GM23248 (cell line): ENCODE measurements at regions not wholly inside any gene's neighbourhood (a gene's known extent, or its start where the extent isn't known, plus 50 kb on each side); places are given as distances from the start of the nearest gene placed in this dataset.

ENCODE experiments used
- DNase-seq: peaks from one replicate; pipeline ENCODE4 v3.0.0-alpha.2; 2015
- H2AFZ ChIP-seq: fragments of 200-600 bp; sonication (generic); 2 replicates; pipeline ENCODE4 v1.6.1; 2016; ENCODE audit warnings: antibody characterized with exemption
- H3F3A ChIP-seq: fragments of 200-600 bp; sonication (generic); 2 replicates; pipeline ENCODE4 v1.6.1; 2016; ENCODE audit warnings: mild to moderate bottlenecking, antibody characterized with exemption, mixed run types; ENCODE audit not compliant: insufficient read depth
- H3K27ac ChIP-seq: fragments of 200-600 bp; sonication (generic); 2 replicates; pipeline ENCODE4 v1.5.1; 2016; ENCODE audit warnings: mild to moderate bottlenecking
- H3K27me3 ChIP-seq: fragments of 200-600 bp; sonication (generic); replicated peaks from 2 replicates; pipeline ENCODE4 v1.6.1; 2016; ENCODE audit warnings: mild to moderate bottlenecking; ENCODE audit not compliant: insufficient read depth
- H3K36me3 ChIP-seq: fragments of 200-600 bp; sonication (generic); 2 replicates; pipeline ENCODE4 v1.6.1; 2016; ENCODE audit warnings: low read depth, mild to moderate bottlenecking
- H3K4me1 ChIP-seq: fragments of 200-600 bp; sonication (generic); 2 replicates; pipeline ENCODE4 v1.6.1; 2016; ENCODE audit warnings: mild to moderate bottlenecking; ENCODE audit not compliant: insufficient read depth
- H3K4me2 ChIP-seq: fragments of 200-600 bp; sonication (generic); one replicate; pipeline ENCODE4 v1.6.1; 2016; ENCODE audit warnings: mild to moderate bottlenecking; ENCODE audit not compliant: unreplicated experiment
- H3K4me3 ChIP-seq: fragments of 200-600 bp; sonication (generic); 2 replicates; pipeline ENCODE4 v1.5.1; 2016; ENCODE audit warnings: mild to moderate bottlenecking
- H3K79me2 ChIP-seq: fragments of 200-600 bp; sonication (generic); 2 replicates; pipeline ENCODE4 v1.6.1; 2016; ENCODE audit warnings: mild to moderate bottlenecking; ENCODE audit not compliant: insufficient read depth
- H3K9ac ChIP-seq: fragments of 200-600 bp; sonication (generic); 2 replicates; pipeline ENCODE4 v1.6.1; 2016; ENCODE audit warnings: mild to moderate bottlenecking
- H3K9me2 ChIP-seq: fragments of 200-600 bp; sonication (generic); 2 replicates; pipeline ENCODE4 v1.6.1; 2016; ENCODE audit warnings: mixed run types, mild to moderate bottlenecking, moderate library complexity; ENCODE audit not compliant: insufficient read depth
- H3K9me3 ChIP-seq: fragments of 200-600 bp; sonication (generic); one replicate; pipeline ENCODE4 v1.6.1; 2017; ENCODE audit warnings: low read depth
- H4K20me1 ChIP-seq: fragments of 200-600 bp; sonication (generic); 2 replicates; pipeline ENCODE4 v1.6.0; 2016; ENCODE audit not compliant: insufficient read depth
- EZH2 ChIP-seq: fragments of 200-600 bp; sonication (generic); IDR thresholded peaks from 2 replicates; pipeline ENCODE4 v1.6.1; 2018; ENCODE audit warnings: antibody characterized with exemption, mild to moderate bottlenecking; ENCODE audit not compliant: insufficient read depth, poor library complexity, severe bottlenecking
- EZH2phosphoT487 ChIP-seq: fragments of 200-600 bp; sonication (generic); IDR thresholded peaks from 2 replicates; pipeline ENCODE4 v1.6.1; 2018; ENCODE audit warnings: antibody characterized with exemption, moderate library complexity, mild to moderate bottlenecking, low read depth; ENCODE audit not compliant: insufficient read depth
- WGBS, 2 experiments: methylation state at CpG; one replicate each; pipeline ENCODE4 v1.1.6; 2015 to 2017; ENCODE audit warnings: low lambda C conversion rate in 2 of 2, low coverage in 1 of 2; ENCODE audit errors: missing lambda C conversion rate in 2 of 2; 5-methylcytosine and 5-hydroxymethylcytosine counted together
- in situ Hi-C: fragments of 300-500 bp; cut with MboI; formaldehyde crosslinking; loops from 2 replicates; pipeline ENCODE4 v1.15.0; 2020

DNA sequence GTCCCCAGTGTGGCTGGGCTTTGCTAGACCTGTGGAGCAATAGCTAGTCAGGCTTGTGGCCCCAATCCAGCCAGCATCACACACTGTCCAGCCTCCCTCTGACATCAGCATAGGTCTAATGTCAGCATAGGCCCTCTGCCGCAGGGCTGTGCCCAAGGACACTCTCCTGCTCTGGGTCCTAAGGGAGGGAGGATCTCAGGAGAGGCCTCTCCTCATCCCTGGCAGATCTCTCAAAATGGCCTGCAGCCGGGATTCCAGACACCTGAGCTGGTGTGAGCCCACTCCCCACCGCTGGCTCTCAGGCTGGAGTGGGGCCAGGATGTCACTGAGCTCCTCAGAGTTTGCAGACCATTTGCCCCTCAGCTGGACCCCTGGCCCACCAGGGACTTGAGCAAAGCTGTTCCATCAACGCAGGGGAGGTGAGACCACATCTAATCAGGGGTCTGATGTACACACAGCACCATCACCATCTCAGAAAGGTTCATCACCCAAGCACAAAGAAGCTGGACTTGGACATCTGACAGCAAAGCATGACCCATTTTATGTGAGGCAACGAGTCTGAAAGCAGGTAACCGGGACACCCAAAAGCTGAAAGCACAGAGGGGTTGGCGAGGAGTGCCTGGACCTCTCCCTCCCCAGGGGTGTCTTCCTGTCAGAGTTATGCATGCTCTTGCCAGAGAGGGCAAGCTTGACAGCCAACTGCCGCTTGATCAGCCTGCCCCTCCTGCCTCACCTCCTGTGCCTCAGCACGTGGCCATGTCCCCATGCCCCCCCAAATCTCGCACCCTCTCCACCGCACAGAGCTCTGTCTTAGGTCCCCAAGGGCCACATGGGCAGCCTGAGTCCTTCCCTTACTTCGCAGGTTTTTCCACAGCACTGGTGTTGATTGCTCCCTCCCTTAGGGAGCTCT, 69.7 kb upstream of the SEPTIN5 start:
- no peaks in the 10 kb centered on the region for H3K9me3 ChIP-seq
- 45 to 50% methylated on average over 12 of the region's 12 CpGs for WGBS, 2 experiments
- H3F3A ChIP-seq, result no peaks in the 10 kb centered on the region
- H3K79me2 ChIP-seq, result no peaks in the 10 kb centered on the region
- H3K36me3 ChIP-seq, result no peaks in the 10 kb centered on the region
- no peaks in the 10 kb centered on the region for H3K9me2 ChIP-seq
- no peak overlapping the region for H3K4me2 ChIP-seq
- H3K9ac ChIP-seq, result no peak overlapping the region
- H3K27ac ChIP-seq, result no peak overlapping the region
- H3K4me1 ChIP-seq, result no peaks in the 10 kb centered on the region
- H3K27me3 ChIP-seq, result no peaks in the 10 kb centered on the region
- no peak overlapping the region for H2AFZ ChIP-seq
- no peak overlapping the region for H3K4me3 ChIP-seq
- DNase-seq, result no peak
- H4K20me1 ChIP-seq, result no peaks in the 10 kb centered on the region
- no peak for TF ChIP-seq EZH2
- no peak for TF ChIP-seq EZH2phosphoT487
- in situ Hi-C loops, result loop anchor here (25.0 kb wide), 1 partner anchor 332 kb away; no protein-coding TSS in a partner anchor

DNA sequence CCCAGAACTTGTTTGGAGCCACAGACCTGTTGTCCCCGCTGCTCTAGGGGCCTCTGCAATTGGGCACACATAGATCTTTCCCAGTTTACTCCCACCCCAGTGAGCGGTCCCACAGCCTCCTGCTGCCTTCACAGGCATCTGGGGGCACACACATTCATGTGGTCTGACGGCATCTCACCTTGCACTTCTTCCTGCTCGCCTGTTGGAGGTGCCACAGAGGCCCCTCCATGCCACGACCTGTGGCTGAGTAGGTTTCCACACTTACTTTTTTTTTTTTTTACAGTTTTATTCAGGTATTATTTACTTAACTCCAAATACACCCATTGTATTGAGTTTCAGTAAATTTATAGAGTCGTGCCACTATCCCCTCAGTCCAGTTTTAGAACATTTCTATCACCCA, 68.9 kb upstream of the SEPTIN5 start:
- H3K4me2 ChIP-seq, result no peak overlapping the region
- H3K4me1 ChIP-seq, result no peaks in the 10 kb centered on the region
- no peaks in the 10 kb centered on the region for H3K79me2 ChIP-seq
- no peaks in the 10 kb centered on the region for H4K20me1 ChIP-seq
- in situ Hi-C loops, result loop anchor here (25.0 kb wide), 1 partner anchor 333 kb away; no protein-coding TSS in a partner anchor
- no peak overlapping the region for H3K27ac ChIP-seq
- H2AFZ ChIP-seq, result no peak overlapping the region
- 36 to 40% methylated on average over 6 of the region's 6 CpGs for WGBS, 2 experiments
- TF ChIP-seq EZH2 (no peak), EZH2phosphoT487 (no peak)
- H3K9ac ChIP-seq, result no peak overlapping the region
- no peaks in the 10 kb centered on the region for H3K9me3 ChIP-seq
- H3K9me2 ChIP-seq, result no peaks in the 10 kb centered on the region
- H3K27me3 ChIP-seq, result 0 out of 2 replicates have a peak, but pooled peaks cover under 1% of the 10 kb centered on the region
- H3K36me3 ChIP-seq, result no peaks in the 10 kb centered on the region
- no peaks in the 10 kb centered on the region for H3F3A ChIP-seq
- H3K4me3 ChIP-seq, result no peak overlapping the region
- no peak for DNase-seq

DNA sequence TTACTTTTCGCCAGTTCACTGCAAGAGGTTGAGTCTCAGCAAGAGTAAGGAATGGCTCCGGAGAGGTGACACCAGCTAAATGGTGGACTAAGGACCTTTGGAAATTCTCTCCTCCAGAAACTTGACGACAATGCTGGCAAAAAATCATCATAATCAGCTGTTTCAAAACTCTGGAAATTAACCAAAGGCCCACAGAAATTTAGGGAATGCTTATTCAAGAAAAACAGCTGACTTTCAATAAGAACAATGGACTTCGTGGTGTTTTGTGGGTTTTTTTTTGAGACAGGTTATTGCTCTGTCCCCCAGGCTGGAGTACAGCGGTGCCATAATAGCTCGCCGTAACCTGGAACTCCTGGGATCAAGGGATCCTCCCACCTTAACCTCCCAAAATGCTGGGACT, 68.4 kb upstream of the SEPTIN5 start:
- H3K4me1 ChIP-seq, result no peaks in the 10 kb centered on the region
- H3K36me3 ChIP-seq, result no peaks in the 10 kb centered on the region
- WGBS, 2 experiments, result 51 to 54% methylated on average over 7 of the region's 7 CpGs
- no peak for DNase-seq
- H2AFZ ChIP-seq, result no peak overlapping the region
- H3K4me3 ChIP-seq, result no peak overlapping the region
- H4K20me1 ChIP-seq, result no peaks in the 10 kb centered on the region
- peaks cover 5% of the 10 kb centered on the region; the same call in 1 of the 2 replicates for H3K27me3 ChIP-seq
- H3K9me2 ChIP-seq, result no peaks in the 10 kb centered on the region
- no peaks in the 10 kb centered on the region for H3F3A ChIP-seq
- H3K79me2 ChIP-seq, result no peaks in the 10 kb centered on the region
- no peak overlapping the region for H3K27ac ChIP-seq
- H3K4me2 ChIP-seq, result no peak overlapping the region
- no peak for TF ChIP-seq EZH2
- no peak for TF ChIP-seq EZH2phosphoT487
- in situ Hi-C loops, result loop anchor here (25.0 kb wide), 1 partner anchor 334 kb away; no protein-coding TSS in a partner anchor
- no peak overlapping the region for H3K9ac ChIP-seq
- no peaks in the 10 kb centered on the region for H3K9me3 ChIP-seq

DNA sequence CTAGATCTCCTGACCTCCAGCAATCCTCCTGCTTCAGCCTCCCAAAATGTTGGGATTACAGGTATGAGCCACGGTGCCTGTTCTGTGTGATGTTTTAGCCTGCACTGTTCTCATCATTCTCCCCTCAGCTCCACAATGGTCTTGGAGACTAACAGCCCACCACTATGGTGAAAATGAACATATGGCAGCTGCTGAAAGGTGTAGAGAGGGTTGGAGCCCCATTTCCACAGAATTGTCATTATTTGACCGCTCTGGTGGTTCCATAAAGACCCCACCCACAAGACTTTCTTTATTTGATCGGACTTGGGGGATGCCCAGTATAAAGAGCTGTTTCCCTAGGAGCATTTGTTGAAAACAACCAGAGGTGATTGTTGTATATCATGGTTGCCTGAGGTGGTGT, 67.9 kb upstream of the SEPTIN5 start:
- Histone ChIP-seq H3K27ac (no peak overlapping the region), H2AFZ (no peak overlapping the region), H3K9me3 (no peaks in the 10 kb centered on the region), H4K20me1 (no peaks in the 10 kb centered on the region), H3K9me2 (no peaks in the 10 kb centered on the region), H3K27me3 (peaks cover 9% of the 10 kb centered on the region; the same call in 1 of the 2 replicates), H3F3A (no peaks in the 10 kb centered on the region), H3K79me2 (no peaks in the 10 kb centered on the region), H3K4me3 (no peak overlapping the region), H3K4me2 (no peak overlapping the region), H3K9ac (no peak overlapping the region), H3K4me1 (no peaks in the 10 kb centered on the region), H3K36me3 (no peaks in the 10 kb centered on the region)
- DNase-seq, result no peak
- TF ChIP-seq EZH2, result no peak
- no peak for TF ChIP-seq EZH2phosphoT487
- in situ Hi-C loops, result loop anchor here (25.0 kb wide), 1 partner anchor 334 kb away; no protein-coding TSS in a partner anchor
- WGBS, 2 experiments, result 26 to 29% methylated on average over 3 of the region's 3 CpGs
